HG03139 (cell line): ENCODE measurements at regions not wholly inside any gene's neighbourhood (a gene's known extent, or its start where the extent isn't known, plus 50 kb on each side); places are given as distances from the start of the nearest gene placed in this dataset.
"Not testable (repeated sequence)": the region's sequence is repeated elsewhere in the genome, so short reads cannot be mapped to it uniquely, and the experiment has no call there.

Source experiments
- ATAC-seq: cut with Tn5 transposase; IDR thresholded peaks from one replicate; pipeline ENCODE4 v1.9.1; 2021; ENCODE audit not compliant: unreplicated experiment

DNA sequence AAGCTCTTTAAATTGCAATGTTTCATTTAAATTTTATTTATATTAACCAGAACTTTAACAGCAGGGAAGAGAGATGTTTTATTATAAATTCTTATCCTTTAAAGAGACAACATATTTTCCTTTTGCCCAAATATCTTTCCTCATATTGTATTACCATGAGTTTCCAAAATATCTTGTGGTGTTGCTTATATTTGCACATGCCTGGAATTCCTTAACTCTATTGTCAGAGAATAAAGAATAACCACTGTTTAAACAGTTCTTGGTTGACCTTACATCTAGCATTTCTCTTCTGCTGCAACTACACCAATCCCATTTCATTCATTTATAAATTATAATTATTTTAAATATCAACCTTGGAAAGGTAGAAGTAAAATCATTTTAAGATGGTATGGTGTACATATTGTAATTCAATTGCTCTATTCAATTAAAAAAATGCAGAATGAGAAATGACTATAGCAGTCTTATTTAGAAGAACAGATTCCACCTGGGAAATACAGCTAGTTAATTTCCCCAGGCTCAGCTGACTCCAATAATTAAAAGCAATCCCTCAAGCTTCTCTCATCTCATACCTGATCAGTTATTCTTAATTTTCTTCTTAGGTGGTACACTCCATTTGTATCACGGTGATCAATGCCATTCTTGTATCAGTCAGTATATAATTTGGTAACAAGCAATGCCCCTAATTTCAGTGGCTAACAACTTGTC lies 923.3 kb downstream of the KCNA4 start:
- no peak for ATAC-seq

DNA sequence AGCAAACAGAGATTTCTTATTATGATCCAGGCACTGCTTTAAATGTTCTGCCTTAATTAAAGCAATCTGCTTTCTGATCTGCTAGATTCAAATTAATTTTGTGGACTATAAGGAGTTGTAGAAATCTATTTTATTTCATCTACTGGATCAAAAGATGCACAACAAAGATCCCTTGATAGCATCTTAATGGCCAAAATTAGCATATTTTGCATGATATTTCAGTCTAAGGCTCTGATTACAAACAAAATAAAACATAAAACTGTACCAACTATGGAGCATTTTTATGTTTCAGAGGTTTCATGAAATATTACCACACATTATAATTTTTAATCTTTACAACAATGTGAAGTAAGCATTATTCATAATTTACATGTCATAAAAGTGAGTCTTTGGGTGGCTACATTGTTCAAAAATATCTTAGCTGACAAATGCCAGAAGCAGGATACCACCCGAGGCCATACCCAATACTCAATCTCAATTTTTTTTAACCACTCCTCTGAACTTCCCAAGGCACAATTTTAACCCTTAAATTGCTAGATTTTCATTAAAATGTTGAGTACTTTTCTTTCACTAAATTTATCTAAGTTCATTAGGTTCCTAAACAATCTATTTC lies 929.5 kb downstream of the KCNA4 start:
- no peak for ATAC-seq

GRCh38 chr11:29075726-29076125 lies 941.1 kb downstream of the KCNA4 start:
- no peak for ATAC-seq

DNA sequence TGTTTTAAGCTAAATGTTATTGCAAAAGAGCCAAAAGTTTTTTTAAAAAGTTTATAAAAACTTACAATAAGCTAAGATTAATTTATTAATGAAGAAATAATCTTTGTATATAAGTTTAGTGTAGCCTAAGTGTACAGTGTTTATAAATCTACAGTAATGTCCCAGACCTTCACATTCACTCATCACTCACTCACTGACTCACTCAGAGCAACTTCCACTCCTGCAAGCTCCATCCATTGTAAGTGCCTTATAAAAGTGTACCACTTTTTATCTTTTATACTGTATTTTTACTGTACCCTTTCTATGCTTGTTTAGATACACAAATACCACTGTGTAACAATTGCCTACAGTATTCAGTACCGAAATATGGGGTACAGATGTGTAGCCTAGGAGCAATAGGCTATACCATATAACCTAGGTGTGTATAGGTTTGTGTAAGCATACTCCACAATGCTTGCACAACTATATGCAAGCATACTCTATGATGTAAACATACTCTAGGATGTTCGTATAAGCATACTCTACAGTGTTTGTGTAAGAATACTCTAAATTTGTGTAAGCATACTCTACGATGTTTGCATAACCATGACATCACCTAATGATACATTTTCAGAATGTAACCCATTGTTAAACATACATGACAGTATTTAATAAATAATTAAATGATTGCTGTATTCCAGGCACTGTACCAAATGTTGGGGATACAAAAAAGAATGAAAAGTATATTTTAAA lies 953.0 kb downstream of the KCNA4 start:
- ATAC-seq = no peak

GRCh38 chr11:29061452-29061851 lies 953.3 kb downstream of the METTL15 start:
- ATAC-seq = no peak

- ATAC-seq = not testable (repeated sequence)
These were observed 948.3 kb downstream of the METTL15 start for GRCh38 chr11:29056487-29056886.

- no peak for ATAC-seq
These were observed 943.7 kb downstream of the METTL15 start for GRCh38 chr11:29051935-29052334.

DNA sequence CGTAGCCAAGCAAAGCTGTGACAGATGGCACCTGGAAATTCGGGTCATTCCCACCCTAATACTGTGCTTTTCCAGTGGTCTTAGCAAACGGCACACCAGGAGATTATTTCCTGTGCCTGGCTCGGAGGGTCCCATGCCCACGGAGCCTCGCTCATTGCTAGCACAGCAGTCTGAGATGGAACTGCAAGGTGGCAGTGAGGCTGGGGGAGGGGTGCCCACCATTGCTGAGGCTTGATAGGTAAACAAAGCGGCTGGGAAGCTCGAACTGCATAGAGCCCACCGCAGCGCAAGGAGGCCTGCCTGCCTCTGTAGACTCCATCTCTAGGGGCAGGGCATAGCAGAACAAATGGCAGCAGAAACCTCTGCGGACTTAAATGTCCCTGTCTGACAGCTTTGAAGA lies 942.8 kb downstream of the METTL15 start:
- ATAC-seq = not testable (repeated sequence)

- no peak for ATAC-seq
These were observed 932.3 kb downstream of the METTL15 start for GRCh38 chr11:29040489-29040888.

DNA sequence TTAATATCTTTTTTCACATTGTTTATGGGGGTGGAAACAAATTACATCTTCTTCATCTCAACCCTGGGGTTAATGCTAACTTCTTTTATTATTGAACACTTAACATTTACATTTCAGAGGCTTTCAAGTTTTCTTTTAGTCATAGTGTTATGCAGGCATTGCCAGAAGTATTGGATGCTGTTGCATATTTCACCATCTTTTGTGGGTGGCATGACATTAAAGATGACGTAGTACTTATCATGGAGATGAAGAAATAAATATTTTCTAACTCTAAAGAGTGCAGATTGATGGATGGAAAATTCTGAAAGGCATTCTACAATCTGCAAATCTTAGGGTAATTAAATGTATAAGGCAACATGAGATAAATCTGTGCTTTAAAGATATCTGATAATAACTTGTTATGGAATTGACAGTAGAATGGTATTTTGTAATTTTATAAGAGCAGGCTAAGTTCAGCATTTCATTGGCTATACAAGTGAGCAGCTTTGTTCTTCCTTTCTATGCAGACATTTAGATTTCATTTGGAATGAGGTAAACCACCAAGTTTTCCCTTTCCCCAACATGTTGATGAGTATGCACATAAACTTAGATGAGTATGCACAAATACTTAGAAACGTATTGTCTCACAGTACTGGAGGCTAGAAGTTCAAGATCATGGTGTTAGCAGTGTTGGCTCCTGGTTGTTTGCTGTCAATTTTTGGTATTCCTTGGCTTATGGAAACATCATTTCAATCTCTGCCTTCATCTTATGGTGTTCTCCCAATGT lies 924.4 kb downstream of the METTL15 start:
- no peak for ATAC-seq

DNA sequence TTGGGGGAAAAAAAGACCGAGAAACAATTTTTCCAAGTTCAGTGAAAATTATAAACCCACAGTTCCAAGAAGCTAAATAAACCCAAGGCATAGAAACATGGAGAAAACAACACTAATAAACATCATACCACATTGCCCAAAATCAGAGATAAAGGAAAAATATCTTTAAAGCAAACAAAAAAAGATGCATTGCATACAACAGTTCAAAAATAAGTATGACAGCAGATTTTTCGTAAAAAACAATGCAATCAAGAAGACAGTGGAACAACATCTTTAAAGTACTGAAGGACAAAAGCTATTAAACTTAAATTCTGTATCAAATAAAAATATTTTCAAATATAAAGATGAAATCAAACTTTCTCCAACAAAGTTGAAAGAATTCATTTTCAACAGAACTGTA lies 921.3 kb downstream of the METTL15 start:
- ATAC-seq = no peak

DNA sequence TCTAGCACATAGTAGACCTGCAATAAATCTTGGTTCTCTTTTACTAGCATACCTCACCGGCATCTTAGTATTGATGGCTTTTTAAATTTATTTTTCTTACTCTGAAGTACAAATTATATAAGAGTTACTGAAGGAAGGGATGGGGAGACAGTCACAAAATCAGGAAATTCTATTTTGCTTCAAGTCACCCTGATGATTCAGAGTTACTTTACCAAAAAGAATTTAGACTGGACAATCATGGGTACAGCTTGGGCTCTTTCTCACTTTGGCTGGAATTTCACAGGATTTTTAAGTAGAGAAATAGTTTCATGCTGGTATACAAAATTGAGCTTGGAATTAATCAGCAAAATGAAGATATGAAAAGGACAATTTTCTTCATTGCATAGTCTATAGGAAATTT lies 919.2 kb downstream of the METTL15 start:
- ATAC-seq = no peak

DNA sequence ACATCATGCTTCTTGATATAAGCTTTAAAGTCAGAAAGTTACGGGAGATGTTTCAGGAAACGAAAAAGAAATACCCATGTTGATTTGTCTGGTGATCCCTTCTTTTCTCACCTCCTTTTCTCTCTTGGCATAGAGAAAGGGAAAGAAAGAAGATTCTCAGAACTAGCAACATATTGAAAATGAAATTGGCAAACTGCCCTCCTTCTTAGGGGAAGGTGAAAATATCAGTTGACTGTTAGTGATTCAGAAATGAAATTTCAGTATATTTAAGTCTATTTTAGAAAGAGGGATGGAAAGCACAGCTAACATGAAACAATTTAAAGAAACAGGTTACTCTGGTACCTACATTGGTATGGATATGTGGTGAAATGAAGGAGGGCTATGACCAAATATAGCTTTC lies 918.1 kb downstream of the METTL15 start:
- no peak for ATAC-seq

- ATAC-seq = no peak
These were observed 916.8 kb downstream of the METTL15 start for GRCh38 chr11:29025001-29025400.

- ATAC-seq = no peak
These were observed 916.2 kb downstream of the METTL15 start for GRCh38 chr11:29024386-29024785.

- ATAC-seq = no peak
These were observed 915.6 kb downstream of the METTL15 start for GRCh38 chr11:29023761-29024160.

DNA sequence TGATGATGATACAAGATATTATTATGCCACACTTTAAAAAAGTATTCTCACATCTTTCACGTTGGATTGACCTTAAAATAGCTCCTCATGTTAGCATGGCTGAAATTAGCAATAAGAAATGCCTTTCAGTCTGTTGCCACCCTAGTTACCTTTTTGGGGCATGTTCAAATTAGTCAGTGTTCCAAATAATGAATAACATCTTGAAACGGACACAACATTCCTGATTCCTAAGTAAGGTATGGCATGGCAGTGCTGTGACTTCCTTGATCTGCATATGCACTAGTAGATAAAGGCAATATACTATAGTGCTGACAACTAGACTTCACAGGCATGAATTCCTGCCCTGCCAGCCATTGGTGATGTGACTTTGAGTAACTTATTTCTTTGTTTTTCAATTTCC lies 914.5 kb downstream of the METTL15 start:
- ATAC-seq = no peak

DNA sequence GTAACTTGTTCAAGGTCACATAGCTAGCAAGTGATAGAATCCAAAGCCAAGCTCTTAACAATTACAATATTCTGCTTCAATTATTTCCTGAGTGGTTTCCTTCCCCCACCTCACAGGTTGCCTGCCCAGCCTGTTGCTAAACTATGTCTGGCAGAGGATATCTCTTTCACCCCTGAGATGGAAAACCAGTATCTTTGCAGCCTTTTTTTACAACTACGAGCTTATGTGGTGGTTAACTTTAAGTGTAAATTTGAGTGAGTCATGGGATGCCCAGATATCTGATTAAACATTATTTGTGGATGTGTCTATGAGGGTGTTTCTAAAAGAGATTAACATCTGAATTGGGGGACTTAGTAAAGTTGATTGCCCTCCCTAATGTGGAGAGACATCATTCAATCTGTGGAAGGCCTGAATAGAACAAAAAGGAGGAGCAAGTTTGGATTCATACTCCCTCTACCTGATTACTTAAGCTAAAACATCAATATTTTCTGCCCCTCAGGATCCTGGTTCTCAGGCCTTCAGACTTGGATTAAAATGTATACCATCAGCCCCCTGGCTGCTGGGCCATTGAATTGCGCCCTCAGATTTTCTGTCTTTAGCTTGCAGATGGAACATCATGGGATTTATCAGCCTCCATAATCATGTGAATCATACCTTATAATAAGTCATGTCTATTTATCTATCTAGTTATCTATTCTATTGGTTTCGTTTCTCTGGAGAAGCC lies 911.9 kb downstream of the METTL15 start:
- no peak for ATAC-seq

DNA sequence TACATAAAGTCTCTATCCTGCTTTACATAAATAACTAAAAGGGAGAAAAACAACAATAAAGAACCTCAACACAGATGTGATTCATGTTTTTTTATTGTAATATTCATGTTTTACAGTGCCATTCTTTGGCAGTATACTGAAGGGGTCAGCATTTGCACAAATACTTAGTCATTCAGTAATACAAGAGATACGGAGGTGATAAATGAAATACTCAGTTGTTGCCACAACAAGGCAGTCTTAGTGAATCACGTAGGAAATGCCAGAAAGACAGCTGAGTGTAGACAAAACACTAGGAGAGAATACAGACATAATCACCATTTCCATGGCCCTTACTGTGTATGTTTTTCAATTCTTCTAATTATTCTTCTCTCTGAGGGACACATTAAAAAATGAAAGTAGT lies 910.4 kb downstream of the METTL15 start:
- ATAC-seq = no peak

DNA sequence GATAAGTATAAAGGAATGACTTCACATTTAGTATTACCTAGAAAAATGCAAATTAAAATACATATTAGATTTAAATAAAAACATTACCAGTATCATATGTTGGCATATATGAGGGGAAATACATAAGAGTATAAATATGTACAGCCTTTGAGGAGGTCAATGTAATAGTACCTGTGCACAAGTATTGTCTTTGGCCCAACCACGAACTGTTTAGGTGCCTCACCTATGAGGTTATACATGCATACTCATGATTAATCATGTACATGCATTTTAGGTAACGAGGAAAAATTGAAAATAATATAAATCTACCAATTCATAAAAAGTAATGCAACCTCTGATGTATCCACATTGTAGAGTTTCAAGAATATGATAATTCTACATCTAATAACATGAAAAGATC lies 909.8 kb downstream of the METTL15 start:
- no peak for ATAC-seq

DNA sequence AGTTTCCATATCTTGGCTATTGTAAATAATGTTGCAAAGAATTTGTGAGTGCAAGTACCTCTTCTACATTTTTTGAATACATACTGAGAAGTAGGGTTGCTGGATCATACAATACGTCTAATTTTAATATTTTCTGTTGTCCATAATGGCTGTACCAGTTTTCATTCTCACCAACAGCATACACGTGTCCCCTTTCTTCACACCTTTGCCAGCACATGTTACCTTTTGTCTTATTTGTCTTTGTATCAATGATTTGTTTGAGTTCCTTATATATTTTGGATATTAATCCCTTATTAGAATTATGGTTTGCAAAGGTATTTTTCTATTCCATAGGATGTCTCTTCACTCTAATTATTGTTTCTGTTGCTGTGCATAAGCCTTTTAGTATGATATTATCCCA lies 904.3 kb downstream of the METTL15 start:
- ATAC-seq = no peak
